GM10266 (cell line): ENCODE measurements at regions not wholly inside any gene's neighbourhood (a gene's known extent, or its start where the extent isn't known, plus 50 kb on each side); places are given as distances from the start of the nearest gene placed in this dataset.

Source experiments
- DNase-seq: peaks from one replicate; pipeline ENCODE4 v3.0.0; 2012; ENCODE audit errors: extremely low spot score
- CTCF ChIP-seq: IDR thresholded peaks from 2 replicates; pipeline ENCODE4 v1.5.1; 2012; ENCODE audit warnings: mild to moderate bottlenecking, low read depth; ENCODE audit not compliant: control insufficient read depth, insufficient read depth; ENCODE audit errors: missing control alignments

GRCh38 chr11:32184041-32184722, 93.3 kb downstream of the RCN1 start:
- TF ChIP-seq CTCF, result no peak
- DNase-seq, result no peak

GRCh38 chr11:32184723-32185376, 94.0 kb downstream of the RCN1 start:
- DNase-seq, result peak; percentile 18
- no peak for TF ChIP-seq CTCF

GRCh38 chr11:32186118-32186517, 95.2 kb downstream of the RCN1 start:
- DNase-seq, result no peak
- no peak for TF ChIP-seq CTCF

GRCh38 chr11:32187111-32187510, 96.2 kb downstream of the RCN1 start:
- TF ChIP-seq CTCF, result no peak
- DNase-seq, result no peak

- no peak for DNase-seq
- no peak for TF ChIP-seq CTCF
Observed at GRCh38 chr11:32188785-32189184, 97.9 kb downstream of the RCN1 start.

- no peak for DNase-seq
- no peak for TF ChIP-seq CTCF
Observed at GRCh38 chr11:32196137-32196536, 105.3 kb downstream of the RCN1 start.

GRCh38 chr11:32198053-32198452, 107.2 kb downstream of the RCN1 start:
- no peak for DNase-seq
- no peak for TF ChIP-seq CTCF
